ENCODE measurements at regions not wholly inside any gene's neighbourhood (a gene's known extent, or its start where the extent isn't known, plus 50 kb on each side); places are given as distances from the start of the nearest gene placed in this dataset.

- no peak for TF ChIP-seq CTCF (IDR thresholded peaks at IDR 0.05)
- TF ChIP-seq POLR2A (IDR thresholded peaks at IDR 0.05): no peak
Observed at GRCh38 chr1:235017191-235017590, 111.4 kb downstream of the TOMM20 start.
